Inferior parietal cortex (tissue), 1 donor: ENCODE measurements at regions not wholly inside any gene's neighbourhood (a gene's known extent, or its start where the extent isn't known, plus 50 kb on each side); places are given as distances from the start of the nearest gene placed in this dataset.
"Not testable (repeated sequence)": the region's sequence is repeated elsewhere in the genome, so short reads cannot be mapped to it uniquely, and the experiment has no call there.

Source experiments
- DNase-seq: peaks from one replicate; pipeline ENCODE4 v3.0.0-alpha.2; 2016; ENCODE audit errors: extremely low spot score

DNA sequence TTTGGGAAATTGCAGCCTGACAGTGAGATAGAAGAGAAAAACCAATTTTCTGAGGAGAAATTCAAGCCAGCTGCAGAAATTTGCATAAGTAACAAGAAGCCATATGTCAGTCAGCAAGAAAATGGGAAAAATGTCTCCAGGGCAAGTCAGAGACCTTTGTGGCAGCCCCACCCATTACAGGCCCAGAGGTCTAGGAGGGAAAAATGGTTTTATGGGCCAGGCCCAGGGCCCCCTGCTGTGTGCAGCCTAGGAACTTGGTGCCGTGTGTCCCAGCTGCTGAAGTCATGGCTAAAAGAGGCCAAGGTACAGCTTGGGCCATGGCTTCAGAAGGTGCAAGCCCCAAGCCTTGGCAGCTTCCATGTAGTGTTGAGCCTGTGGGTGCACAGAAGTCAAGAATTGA lies 296.1 kb downstream of the TTC6 start:
- DNase-seq, result not testable (repeated sequence)

- DNase-seq, result no peak
Measured at GRCh38 chr14:37894463-37894862, 299.0 kb downstream of the TTC6 start.

GRCh38 chr14:37899365-37899764 lies 303.9 kb downstream of the TTC6 start:
- DNase-seq, result no peak

GRCh38 chr14:37900561-37900960 lies 305.1 kb downstream of the TTC6 start:
- DNase-seq, result no peak

GRCh38 chr14:37901978-37902377 lies 305.7 kb upstream of the SSTR1 start:
- no peak for DNase-seq

- DNase-seq, result peak; percentile 77
Measured at GRCh38 chr14:37903343-37904191, 304.1 kb upstream of the SSTR1 start.

- DNase-seq, result no peak
Measured at GRCh38 chr14:37924622-37925021, 283.1 kb upstream of the SSTR1 start.

GRCh38 chr14:37932008-37932407 lies 275.7 kb upstream of the SSTR1 start:
- no peak for DNase-seq

- DNase-seq, result no peak
Measured at GRCh38 chr14:37932481-37932880, 275.2 kb upstream of the SSTR1 start.

DNA sequence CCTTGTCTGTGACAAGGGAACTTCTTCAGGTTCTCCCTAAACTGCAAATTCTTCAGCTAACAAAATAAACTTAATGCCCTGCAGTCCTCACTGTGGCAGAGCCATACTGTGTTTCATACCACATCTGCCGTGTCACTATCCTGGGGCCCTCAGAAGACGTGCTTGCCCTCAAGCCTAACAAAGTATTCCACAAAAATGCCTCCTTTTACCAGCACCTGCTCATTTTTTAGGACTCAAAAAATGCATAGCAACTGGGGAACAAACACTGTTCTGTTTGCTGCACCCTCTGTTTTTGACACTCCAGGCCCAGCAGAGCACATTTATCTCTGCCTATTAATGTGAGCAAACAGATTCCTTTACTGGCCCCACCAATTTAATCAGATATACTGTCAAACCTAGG lies 270.7 kb upstream of the SSTR1 start:
- DNase-seq, result no peak

DNA sequence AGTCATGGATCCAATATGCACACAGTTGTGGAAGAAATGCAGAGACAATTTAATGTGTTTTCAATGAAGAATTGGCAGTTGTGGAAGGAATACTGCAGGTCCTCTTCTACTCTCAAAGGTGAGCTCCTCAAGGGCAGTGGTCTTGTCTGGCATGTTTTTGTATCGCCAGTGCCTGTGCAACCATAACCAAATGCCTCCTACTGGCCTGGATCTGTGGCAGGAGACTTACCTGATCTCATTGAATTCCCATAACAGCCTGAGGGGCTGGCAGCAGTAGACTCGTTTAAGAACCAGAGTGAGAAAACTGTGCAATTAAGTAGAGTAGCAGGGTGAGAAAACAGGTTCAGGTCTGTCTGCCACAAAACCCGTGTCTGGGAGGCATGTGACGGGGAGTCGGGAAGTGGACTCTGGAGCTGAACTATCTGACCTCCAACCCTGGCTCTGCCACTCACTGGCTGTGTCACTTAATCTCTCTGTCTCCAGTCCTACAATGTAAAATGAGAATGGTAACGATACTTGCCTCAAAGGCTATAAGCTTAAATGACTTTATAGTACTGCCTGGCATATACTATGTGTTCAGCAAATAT lies 268.2 kb upstream of the SSTR1 start:
- no peak for DNase-seq

- no peak for DNase-seq
Measured at GRCh38 chr14:37945959-37946358, 261.7 kb upstream of the SSTR1 start.

DNA sequence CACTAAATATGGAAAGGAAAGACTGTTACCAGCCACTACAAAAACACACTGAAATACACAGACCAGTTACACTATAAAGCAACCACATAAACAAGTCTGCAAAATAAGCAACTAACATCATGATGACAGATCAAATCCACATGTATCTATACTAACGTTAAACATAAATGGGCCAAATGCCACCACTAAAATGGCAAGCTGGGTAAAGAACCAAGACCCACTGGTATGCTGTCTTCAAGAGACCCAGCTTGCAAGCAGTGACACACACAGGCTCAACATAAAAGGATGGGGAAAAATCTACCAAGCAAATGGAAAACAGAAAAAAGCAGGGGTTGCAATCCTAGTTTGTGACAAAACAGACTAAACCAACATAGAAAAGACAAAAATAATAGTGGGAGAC lies 260.9 kb upstream of the SSTR1 start:
- DNase-seq, result no peak

GRCh38 chr14:37948266-37948665 lies 259.4 kb upstream of the SSTR1 start:
- DNase-seq, result no peak

- DNase-seq, result no peak
Measured at GRCh38 chr14:37968664-37969240, 239.0 kb upstream of the SSTR1 start.

DNA sequence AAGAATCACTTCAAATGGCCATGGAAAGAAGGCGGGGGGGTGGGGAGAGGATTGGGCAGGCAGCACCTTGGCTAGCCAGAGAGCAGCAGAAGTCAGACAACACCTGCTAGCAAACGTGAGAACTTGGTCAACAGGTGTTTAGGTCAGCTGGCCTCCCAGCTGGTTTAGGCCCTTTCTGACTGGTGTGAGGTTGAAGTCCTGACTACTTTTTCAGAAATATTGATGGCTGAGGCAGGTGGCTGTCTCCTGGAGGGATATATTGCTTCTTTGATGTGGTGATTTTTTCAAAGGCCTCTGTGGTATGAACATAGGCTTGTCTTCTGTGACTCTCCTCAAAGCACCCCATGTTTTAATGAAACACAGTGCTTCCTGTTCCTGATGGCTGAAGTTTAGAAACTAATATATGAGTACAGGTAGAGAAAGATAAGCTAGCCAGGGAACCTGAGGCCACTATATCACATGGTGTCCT lies 238.2 kb upstream of the SSTR1 start:
- DNase-seq, result no peak

DNA sequence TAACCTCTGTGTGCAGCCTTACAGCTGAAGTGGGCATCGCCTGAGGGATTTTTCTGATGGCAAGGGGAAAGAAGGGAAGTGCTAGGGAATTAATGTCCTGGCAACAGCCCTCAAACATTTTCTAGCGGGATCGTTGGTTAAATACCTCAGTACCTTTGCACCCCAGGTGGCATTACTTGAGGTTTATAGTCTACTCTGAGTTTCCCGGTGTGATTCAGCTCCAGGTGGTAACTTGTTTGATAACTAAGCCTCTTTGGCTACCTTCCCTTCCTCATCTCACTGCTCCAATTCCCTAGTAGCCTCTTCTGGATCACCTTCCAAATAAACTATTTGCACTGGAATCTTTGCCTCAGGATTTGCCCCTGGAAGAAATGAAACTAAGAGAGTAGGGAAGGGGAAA lies 237.0 kb upstream of the SSTR1 start:
- no peak for DNase-seq

DNA sequence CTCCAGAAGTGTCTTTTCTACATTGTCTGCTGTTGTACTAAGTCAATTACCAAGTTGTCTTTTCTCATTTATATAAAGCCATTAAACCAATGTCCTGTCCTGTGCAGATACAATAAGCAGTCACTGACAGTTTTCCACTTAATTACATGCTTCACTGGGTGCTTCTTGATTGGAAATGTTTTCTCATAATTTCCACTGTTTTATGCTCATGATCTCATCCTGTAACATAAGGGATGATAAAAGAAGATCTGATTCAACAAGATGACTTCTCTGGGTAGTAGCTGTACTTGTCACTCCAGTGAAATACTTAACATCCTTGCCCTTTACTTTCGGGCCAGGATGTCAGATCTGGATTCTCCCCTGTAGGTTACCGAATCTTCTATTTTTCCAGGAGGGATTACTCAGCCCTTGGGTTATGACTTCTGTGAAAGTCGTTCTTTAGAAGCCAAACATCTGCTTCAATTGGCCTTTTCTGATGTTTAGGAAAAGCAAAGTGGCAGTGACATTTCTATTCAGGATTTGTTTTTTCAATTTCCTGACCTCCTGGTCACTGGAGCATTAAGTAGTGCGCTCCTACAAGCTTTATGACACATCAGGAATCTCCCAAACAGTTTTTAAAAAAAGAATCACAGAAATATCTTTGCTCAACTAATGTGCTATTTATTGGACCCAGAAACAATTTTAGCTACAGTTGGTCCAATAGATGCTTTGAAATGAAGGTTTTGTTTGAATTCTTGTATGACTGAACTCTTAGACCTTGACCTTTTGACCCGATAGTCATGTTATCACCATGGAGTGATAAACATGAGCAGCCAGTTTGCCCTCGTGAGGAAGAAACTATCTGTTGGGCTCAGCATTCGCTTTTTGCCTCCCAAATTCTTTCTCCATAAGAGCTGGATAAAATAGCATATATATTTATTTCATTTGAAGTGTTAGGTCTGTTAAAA lies 234.5 kb upstream of the SSTR1 start:
- no peak for DNase-seq

- no peak for DNase-seq
Measured at GRCh38 chr14:37974421-37974820, 233.3 kb upstream of the SSTR1 start.

GRCh38 chr14:37977481-37977880 lies 230.2 kb upstream of the SSTR1 start:
- DNase-seq, result no peak

- peak; percentile 38 for DNase-seq
Measured at GRCh38 chr14:37985826-37986470, 221.8 kb upstream of the SSTR1 start.
